Thyroid gland (tissue), 4 donors: ENCODE measurements at regions not wholly inside any gene's neighbourhood (a gene's known extent, or its start where the extent isn't known, plus 50 kb on each side); places are given as distances from the start of the nearest gene placed in this dataset.
"Not testable (repeated sequence)": the region's sequence is repeated elsewhere in the genome, so short reads cannot be mapped to it uniquely, and the experiment has no call there.

Source experiments
- POLR2A ChIP-seq, 2 donors: fragments of 450-650 bp; IDR thresholded peaks; one replicate each; pipeline ENCODE4 v1.6.1; 2017; ENCODE audit warnings: antibody characterized with exemption in 2 of 2, mild to moderate bottlenecking in 2 of 2, moderate library complexity in 1 of 2
- TF ChIP-seq, protein P1 (sequence below), 6 experiments: fragments of 200-600 bp in 3 of 6; fragments of 450-650 bp in 3 of 6; sonication (generic) in 3 of 6; IDR thresholded peaks; one replicate each; pipeline ENCODE4 v1.5.1; 2016 to 2019; ENCODE audit warnings: antibody characterized with exemption in 6 of 6, mild to moderate bottlenecking in 2 of 6, inconsistent platforms in 1 of 6, moderate library complexity in 1 of 6

DNA sequence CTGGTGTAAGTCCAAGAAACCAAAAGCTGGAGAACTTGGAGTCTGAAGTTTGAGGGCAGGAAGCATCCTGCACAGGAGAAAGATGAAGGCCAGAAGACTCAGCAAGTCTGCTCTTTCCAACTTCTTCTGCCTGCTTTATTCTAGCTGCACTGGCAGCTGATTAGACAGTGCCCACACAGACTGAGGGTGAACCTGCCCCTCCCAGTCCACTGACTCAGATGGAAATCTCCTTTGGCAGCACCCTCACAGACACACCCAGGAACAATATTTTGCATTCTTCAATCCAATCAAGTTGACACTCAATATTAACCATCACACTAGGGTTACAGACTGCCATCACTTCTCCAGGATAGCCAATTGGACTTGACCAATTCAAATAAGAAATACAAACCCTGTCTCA is 510.4 kb upstream of the SYT4 start:
- TF ChIP-seq, protein P1, sequence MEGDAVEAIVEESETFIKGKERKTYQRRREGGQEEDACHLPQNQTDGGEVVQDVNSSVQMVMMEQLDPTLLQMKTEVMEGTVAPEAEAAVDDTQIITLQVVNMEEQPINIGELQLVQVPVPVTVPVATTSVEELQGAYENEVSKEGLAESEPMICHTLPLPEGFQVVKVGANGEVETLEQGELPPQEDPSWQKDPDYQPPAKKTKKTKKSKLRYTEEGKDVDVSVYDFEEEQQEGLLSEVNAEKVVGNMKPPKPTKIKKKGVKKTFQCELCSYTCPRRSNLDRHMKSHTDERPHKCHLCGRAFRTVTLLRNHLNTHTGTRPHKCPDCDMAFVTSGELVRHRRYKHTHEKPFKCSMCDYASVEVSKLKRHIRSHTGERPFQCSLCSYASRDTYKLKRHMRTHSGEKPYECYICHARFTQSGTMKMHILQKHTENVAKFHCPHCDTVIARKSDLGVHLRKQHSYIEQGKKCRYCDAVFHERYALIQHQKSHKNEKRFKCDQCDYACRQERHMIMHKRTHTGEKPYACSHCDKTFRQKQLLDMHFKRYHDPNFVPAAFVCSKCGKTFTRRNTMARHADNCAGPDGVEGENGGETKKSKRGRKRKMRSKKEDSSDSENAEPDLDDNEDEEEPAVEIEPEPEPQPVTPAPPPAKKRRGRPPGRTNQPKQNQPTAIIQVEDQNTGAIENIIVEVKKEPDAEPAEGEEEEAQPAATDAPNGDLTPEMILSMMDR (IDR thresholded peaks at IDR 0.05): not testable (repeated sequence)
- TF ChIP-seq POLR2A (IDR thresholded peaks at IDR 0.05): not testable (repeated sequence)
